Breast epithelium (tissue), 3 donors: ENCODE measurements at regions not wholly inside any gene's neighbourhood (a gene's known extent, or its start where the extent isn't known, plus 50 kb on each side); places are given as distances from the start of the nearest gene placed in this dataset.

Experiments
- POLR2A ChIP-seq: fragments of 450-650 bp; IDR thresholded peaks from one replicate; pipeline ENCODE4 v1.6.1; 2016; ENCODE audit warnings: antibody characterized with exemption, mild to moderate bottlenecking, moderate library complexity
- POLR2AphosphoS5 ChIP-seq, 3 donors: sonication (generic); formaldehyde crosslinking; IDR thresholded peaks; one replicate each; pipeline ENCODE4 v1.6.1; 2017; ENCODE audit warnings: antibody characterized with exemption in 3 of 3
- TF ChIP-seq, protein P1 (sequence below), 3 donors: fragments of 450-650 bp; IDR thresholded peaks; one replicate each; pipeline ENCODE4 v1.5.1; 2016 to 2017; ENCODE audit warnings: antibody characterized with exemption in 3 of 3, mild to moderate bottlenecking in 3 of 3, moderate library complexity in 3 of 3

DNA sequence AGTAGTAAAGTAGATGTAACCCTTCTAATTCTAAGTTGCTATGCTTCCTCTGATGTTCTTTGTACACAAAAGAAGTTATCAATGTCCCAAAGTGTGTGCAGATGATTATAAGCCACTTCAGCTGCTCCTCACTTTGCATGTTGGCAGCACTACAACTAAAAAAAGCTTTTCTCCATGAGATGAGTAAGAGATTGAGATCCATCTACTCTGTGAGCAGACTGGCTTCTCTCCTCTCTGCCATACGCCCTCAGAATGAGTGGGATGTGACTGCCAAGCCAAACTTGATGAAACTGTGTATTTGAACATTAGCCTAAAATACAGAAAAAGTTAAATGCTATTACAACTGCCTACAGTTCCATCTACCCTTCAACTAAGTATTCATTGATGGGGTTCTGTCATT, 102.9 kb upstream of the ETV1 start:
- TF ChIP-seq, protein P1, sequence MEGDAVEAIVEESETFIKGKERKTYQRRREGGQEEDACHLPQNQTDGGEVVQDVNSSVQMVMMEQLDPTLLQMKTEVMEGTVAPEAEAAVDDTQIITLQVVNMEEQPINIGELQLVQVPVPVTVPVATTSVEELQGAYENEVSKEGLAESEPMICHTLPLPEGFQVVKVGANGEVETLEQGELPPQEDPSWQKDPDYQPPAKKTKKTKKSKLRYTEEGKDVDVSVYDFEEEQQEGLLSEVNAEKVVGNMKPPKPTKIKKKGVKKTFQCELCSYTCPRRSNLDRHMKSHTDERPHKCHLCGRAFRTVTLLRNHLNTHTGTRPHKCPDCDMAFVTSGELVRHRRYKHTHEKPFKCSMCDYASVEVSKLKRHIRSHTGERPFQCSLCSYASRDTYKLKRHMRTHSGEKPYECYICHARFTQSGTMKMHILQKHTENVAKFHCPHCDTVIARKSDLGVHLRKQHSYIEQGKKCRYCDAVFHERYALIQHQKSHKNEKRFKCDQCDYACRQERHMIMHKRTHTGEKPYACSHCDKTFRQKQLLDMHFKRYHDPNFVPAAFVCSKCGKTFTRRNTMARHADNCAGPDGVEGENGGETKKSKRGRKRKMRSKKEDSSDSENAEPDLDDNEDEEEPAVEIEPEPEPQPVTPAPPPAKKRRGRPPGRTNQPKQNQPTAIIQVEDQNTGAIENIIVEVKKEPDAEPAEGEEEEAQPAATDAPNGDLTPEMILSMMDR (IDR thresholded peaks at IDR 0.05): no peak
- no peak for TF ChIP-seq POLR2A
- no peak for TF ChIP-seq POLR2AphosphoS5 (IDR thresholded peaks at IDR 0.05)
